22Rv1 (cell line): ENCODE measurements at regions not wholly inside any gene's neighbourhood (a gene's known extent, or its start where the extent isn't known, plus 50 kb on each side); places are given as distances from the start of the nearest gene placed in this dataset.
"Not testable (repeated sequence)": the region's sequence is repeated elsewhere in the genome, so short reads cannot be mapped to it uniquely, and the experiment has no call there.

ENCODE experiments used
- ZFX ChIP-seq: fragments of 450-650 bp; IDR thresholded peaks from 2 replicates; pipeline ENCODE4 v1.6.1; 2017; ENCODE audit warnings: antibody characterized with exemption, borderline replicate concordance
- TF ChIP-seq, protein P1 (sequence below): fragments of 450-650 bp; IDR thresholded peaks from 2 replicates; pipeline ENCODE4 v1.5.1; 2017; ENCODE audit warnings: mild to moderate bottlenecking

DNA sequence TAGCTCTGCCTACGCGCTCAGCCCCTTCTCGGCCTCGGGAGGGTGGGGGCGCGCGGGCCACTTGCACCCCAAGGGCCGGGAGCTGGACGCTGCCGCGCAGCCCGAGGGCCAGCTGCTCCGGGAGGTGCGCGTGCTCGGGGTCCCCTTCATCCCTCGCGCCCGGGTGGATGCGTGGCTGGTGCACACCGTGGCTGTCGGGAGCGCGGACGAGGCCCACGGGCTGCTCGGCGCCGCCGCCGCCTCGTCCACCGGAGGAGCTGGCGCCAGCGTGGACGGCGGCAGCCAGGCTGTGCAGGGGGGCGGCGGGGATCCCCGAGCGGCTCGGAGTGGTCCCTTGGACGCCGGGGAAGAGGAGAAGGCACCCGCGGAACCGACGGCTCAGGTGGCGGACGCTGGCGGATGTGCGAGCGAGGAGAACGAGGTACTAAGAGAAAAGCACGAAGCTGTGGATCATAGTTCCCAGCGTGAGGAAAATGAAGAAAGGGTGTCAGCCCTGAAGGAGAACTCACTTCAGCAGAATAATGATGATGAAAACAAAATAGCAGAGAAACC is 69.8 kb downstream of the PMAIP1 start:
- TF ChIP-seq, protein P1, sequence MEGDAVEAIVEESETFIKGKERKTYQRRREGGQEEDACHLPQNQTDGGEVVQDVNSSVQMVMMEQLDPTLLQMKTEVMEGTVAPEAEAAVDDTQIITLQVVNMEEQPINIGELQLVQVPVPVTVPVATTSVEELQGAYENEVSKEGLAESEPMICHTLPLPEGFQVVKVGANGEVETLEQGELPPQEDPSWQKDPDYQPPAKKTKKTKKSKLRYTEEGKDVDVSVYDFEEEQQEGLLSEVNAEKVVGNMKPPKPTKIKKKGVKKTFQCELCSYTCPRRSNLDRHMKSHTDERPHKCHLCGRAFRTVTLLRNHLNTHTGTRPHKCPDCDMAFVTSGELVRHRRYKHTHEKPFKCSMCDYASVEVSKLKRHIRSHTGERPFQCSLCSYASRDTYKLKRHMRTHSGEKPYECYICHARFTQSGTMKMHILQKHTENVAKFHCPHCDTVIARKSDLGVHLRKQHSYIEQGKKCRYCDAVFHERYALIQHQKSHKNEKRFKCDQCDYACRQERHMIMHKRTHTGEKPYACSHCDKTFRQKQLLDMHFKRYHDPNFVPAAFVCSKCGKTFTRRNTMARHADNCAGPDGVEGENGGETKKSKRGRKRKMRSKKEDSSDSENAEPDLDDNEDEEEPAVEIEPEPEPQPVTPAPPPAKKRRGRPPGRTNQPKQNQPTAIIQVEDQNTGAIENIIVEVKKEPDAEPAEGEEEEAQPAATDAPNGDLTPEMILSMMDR, result not testable (repeated sequence)
- TF ChIP-seq ZFX, result not testable (repeated sequence)
